KG1 (cell line): ENCODE measurements at regions not wholly inside any gene's neighbourhood (a gene's known extent, or its start where the extent isn't known, plus 50 kb on each side); places are given as distances from the start of the nearest gene placed in this dataset.

ENCODE experiments used
- DNase-seq: peaks from one replicate; lab custom pipeline; 2025; lab: John Stamatoyannopoulos, UW

- no peak for DNase-seq
Measured at GRCh38 chr1:90402893-90403849, 313.9 kb downstream of the BARHL2 start.

GRCh38 chr1:90400131-90400530 is 317.0 kb downstream of the BARHL2 start:
- DNase-seq, result no peak

- no peak for DNase-seq
Measured at GRCh38 chr1:90396917-90397316, 320.2 kb downstream of the BARHL2 start.

GRCh38 chr1:90394247-90394646 is 322.9 kb downstream of the BARHL2 start:
- DNase-seq, result no peak

- DNase-seq, result no peak
Measured at GRCh38 chr1:90393025-90393424, 324.1 kb downstream of the BARHL2 start.

GRCh38 chr1:90391126-90391525 is 326.0 kb downstream of the BARHL2 start:
- no peak for DNase-seq

- no peak for DNase-seq
Measured at GRCh38 chr1:90387805-90388204, 329.3 kb downstream of the BARHL2 start.

- no peak for DNase-seq
Measured at GRCh38 chr1:90386899-90387720, 330.0 kb downstream of the BARHL2 start.

- no peak for DNase-seq
Measured at GRCh38 chr1:90384193-90384592, 332.9 kb downstream of the BARHL2 start.

GRCh38 chr1:90382161-90382560 is 334.9 kb downstream of the BARHL2 start:
- DNase-seq, result no peak

GRCh38 chr1:90381598-90381997 is 335.5 kb downstream of the BARHL2 start:
- no peak for DNase-seq

- no peak for DNase-seq
Measured at GRCh38 chr1:90371448-90371813, 345.7 kb downstream of the BARHL2 start.

- DNase-seq, result no peak
Measured at GRCh38 chr1:90370686-90371447, 346.2 kb downstream of the BARHL2 start.

GRCh38 chr1:90362163-90362562 is 354.9 kb downstream of the BARHL2 start:
- no peak for DNase-seq

GRCh38 chr1:90361026-90361425 is 356.1 kb downstream of the BARHL2 start:
- DNase-seq, result no peak

- DNase-seq, result no peak
Measured at GRCh38 chr1:90359994-90360393, 357.1 kb downstream of the BARHL2 start.

- DNase-seq, result no peak
Measured at GRCh38 chr1:90358448-90358847, 358.7 kb downstream of the BARHL2 start.

- DNase-seq, result no peak
Measured at GRCh38 chr1:90357995-90358394, 359.1 kb downstream of the BARHL2 start.

GRCh38 chr1:90356991-90357390 is 360.1 kb downstream of the BARHL2 start:
- no peak for DNase-seq

GRCh38 chr1:90356101-90356500 is 361.0 kb downstream of the BARHL2 start:
- no peak for DNase-seq

- no peak for DNase-seq
Measured at GRCh38 chr1:90354704-90355103, 359.8 kb downstream of the ZNF326 start.

GRCh38 chr1:90351019-90351418 is 356.1 kb downstream of the ZNF326 start:
- no peak for DNase-seq
